Muscle layer of duodenum (tissue), 2 donors: ENCODE measurements at regions not wholly inside any gene's neighbourhood (a gene's known extent, or its start where the extent isn't known, plus 50 kb on each side); places are given as distances from the start of the nearest gene placed in this dataset.

Source experiments
- H3K27ac ChIP-seq: one replicate; pipeline ENCODE4 v1.7.0; 2013; ENCODE audit warnings: mild to moderate bottlenecking, low read length
- H3K27me3 ChIP-seq: one replicate; pipeline ENCODE4 v1.7.0; 2013; ENCODE audit warnings: low read depth, mild to moderate bottlenecking, control low read depth, low read length
- H3K36me3 ChIP-seq, 2 donors: one replicate each; pipeline ENCODE4 v1.7.0; 2013; ENCODE audit warnings: low read length in 2 of 2, control low read depth in 1 of 2, mild to moderate bottlenecking in 1 of 2; ENCODE audit not compliant: insufficient read depth in 2 of 2, control insufficient read depth in 1 of 2
- H3K4me1 ChIP-seq, 2 donors: one replicate each; pipeline ENCODE4 v1.7.0; 2013; ENCODE audit warnings: low read length in 2 of 2, mild to moderate bottlenecking in 2 of 2, control low read depth in 1 of 2, moderate library complexity in 1 of 2; ENCODE audit not compliant: insufficient read depth in 2 of 2, control insufficient read depth in 1 of 2
- H3K4me3 ChIP-seq, 2 donors: one replicate each; pipeline ENCODE4 v1.7.0; 2013; ENCODE audit warnings: low read length in 2 of 2, low read depth in 1 of 2, mild to moderate bottlenecking in 1 of 2
- H3K9me3 ChIP-seq, 2 donors: one replicate each; pipeline ENCODE4 v1.7.0; 2013; ENCODE audit warnings: low read length in 2 of 2, control low read depth in 1 of 2, mild to moderate bottlenecking in 1 of 2; ENCODE audit not compliant: control insufficient read depth in 1 of 2
- donor health status: healthy.

DNA sequence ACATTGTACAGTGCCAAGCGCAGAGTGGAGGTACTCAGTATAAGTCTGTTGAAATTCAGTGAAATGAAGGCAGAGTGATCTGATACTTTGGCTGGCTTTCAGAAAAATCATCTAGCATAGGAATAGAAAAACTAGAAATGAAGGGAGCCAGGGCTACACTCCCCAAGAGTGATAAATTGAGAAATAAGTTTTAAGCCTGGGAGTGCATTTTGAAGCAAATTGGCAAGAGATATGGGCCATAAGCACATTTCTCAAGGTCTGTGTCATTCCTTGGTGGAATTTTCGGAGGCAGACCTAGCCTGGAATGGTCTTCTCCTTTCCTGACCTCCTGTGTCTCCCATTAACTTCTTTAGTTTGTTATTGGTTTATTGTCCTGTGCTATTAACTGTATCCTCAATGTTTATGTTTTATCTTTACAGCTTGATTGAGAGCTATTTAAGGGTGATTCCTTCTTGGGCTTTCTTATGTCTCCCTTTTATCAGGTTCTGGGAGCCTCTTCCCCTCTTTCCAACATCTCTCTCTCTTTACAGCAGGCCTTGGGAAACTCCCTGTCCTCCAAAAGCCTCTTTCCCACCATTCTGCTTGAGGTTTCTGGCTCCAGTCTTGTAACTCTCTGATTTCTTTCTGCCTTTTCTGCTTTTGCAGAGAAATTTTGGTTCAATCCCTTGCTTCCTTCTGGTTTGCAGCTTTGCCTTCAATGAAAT, 649.5 kb downstream of the SLC4A3 start:
- Histone ChIP-seq H3K27me3 (no peaks in the 10 kb centered on the region), H3K36me3 (no peaks in the 10 kb centered on the region), H3K9me3 (no peaks in the 10 kb centered on the region), H3K27ac (no peak overlapping the region), H3K4me1 (peaks cover 0 to 7% of the 10 kb centered on the region in 2 donors), H3K4me3 (no peak overlapping the region)

DNA sequence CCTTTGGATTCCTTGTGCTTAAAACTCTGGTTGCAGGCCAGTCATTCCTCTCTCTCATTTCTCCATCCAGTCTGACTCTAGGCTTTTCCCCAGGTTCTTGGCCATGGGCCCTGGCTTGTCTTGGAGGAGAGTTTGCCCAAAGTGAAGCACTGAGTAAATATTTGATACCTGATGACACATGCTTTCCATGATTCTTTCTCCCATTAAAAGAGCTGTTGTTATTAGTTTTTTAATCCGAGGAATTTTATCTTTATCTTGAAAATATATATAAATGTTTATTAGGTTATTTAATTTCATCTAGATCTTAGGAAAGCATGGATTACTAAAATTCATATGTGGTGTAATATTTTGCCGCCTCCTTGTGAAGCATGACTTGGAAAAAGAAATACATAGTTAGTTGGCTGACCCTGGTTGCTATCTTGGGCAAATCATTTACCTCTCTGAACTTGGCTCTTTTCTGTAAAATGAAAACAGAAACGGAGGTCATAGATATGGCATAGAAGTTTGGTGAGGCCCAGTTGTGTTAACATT, 650.1 kb downstream of the SLC4A3 start:
- no peaks in the 10 kb centered on the region for H3K36me3 ChIP-seq
- H3K27me3 ChIP-seq, result no peaks in the 10 kb centered on the region
- H3K27ac ChIP-seq, result no peak overlapping the region
- no peak overlapping the region for H3K4me3 ChIP-seq
- H3K9me3 ChIP-seq, result no peaks in the 10 kb centered on the region
- peaks cover 0 to 7% of the 10 kb centered on the region in 2 donors for H3K4me1 ChIP-seq

DNA sequence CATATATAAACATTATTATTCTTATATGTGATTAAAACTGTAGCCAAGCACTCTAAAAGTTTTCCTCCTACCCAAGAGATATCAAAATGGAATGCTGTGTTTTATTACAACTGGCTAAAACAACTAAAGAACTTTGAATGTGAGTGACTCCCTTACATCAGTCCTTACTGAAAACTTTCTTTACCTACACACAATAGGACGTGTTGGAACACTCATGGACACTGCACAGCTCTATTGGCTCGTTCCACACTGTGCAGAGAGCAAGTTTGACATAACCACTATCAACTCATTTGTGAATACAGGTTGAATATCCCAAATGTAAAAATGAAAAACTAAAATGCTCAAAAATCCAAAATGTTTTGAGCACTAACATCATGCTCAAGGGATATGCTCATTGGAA, 650.6 kb downstream of the SLC4A3 start:
- Histone ChIP-seq H3K4me3 (no peak overlapping the region), H3K27ac (no peak overlapping the region)

DNA sequence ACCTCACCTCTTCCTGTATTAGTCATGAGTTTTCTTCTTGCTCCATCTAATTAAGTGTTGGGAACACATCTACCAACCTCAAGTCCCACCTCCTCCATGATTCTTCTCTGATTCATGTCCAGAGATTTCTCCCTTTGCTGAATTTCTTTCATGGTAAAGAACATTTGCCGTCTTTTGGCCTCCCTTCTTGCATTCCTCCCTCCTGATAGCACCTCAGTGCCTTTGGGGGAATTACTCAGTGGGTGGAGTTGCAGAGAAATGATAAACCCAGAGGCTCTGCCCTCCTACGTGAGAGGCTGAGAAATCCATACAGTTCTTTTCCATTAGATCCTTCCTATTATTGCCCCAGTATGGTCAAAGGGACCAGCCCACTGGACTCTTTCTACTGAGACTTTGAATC, 651.9 kb downstream of the SLC4A3 start:
- Histone ChIP-seq H3K27me3 (no peaks in the 10 kb centered on the region), H3K4me3 (no peak overlapping the region), H3K27ac (no peak overlapping the region), H3K36me3 (no peaks in the 10 kb centered on the region), H3K9me3 (no peaks in the 10 kb centered on the region), H3K4me1 (peaks cover 0 to 7% of the 10 kb centered on the region in 2 donors)

More for the DNA sequence above, 650.6 kb downstream of the SLC4A3 start:
- no peaks in the 10 kb centered on the region for H3K9me3 ChIP-seq
- peaks cover 0 to 7% of the 10 kb centered on the region in 2 donors for H3K4me1 ChIP-seq
- no peaks in the 10 kb centered on the region for H3K27me3 ChIP-seq
- no peaks in the 10 kb centered on the region for H3K36me3 ChIP-seq

DNA sequence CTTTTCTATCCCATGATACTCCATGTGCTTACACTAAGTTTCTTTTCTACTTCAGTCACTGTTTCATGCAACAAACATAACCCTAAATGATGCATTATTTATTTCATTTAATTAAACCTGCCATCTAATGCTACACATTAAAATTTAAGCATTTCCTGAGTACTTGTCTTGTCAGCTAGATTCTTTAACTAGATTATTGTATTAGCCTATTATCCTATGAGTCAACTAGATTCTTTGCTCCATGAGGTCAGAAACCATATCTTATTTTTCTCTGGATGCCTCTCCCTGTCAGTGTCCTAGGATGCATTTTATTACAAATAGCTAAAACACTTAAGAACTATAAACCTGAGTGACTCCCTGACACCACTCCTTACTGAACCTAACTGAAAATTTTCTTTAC, 652.4 kb downstream of the SLC4A3 start:
- Histone ChIP-seq H3K27ac (no peak overlapping the region), H3K4me1 (peaks cover 0 to 7% of the 10 kb centered on the region in 2 donors), H3K27me3 (no peaks in the 10 kb centered on the region), H3K9me3 (no peaks in the 10 kb centered on the region), H3K36me3 (no peaks in the 10 kb centered on the region), H3K4me3 (no peak overlapping the region)

DNA sequence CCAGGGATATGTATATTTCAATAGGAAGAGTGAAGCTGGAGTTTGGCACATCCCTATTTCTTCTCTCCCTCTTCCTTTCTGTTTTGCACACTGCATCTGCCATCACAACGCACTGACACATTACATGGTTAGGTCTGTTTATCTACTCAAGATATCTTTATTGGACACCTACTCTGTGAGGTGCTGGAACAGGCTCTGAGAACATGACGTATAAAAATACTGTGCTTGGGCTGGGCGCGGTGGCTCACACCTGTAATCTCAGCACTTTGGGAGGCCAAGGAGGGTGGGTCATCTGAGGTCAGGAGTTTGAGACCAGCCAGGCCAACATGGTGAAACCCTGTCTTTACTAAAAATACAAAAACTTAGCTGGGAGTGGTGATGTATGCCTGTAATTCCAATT, 653.3 kb downstream of the SLC4A3 start:
- Histone ChIP-seq H3K9me3 (no peaks in the 10 kb centered on the region), H3K27me3 (no peaks in the 10 kb centered on the region), H3K4me1 (peaks cover 0 to 7% of the 10 kb centered on the region in 2 donors), H3K36me3 (no peaks in the 10 kb centered on the region), H3K4me3 (no peak overlapping the region), H3K27ac (no peak overlapping the region)

DNA sequence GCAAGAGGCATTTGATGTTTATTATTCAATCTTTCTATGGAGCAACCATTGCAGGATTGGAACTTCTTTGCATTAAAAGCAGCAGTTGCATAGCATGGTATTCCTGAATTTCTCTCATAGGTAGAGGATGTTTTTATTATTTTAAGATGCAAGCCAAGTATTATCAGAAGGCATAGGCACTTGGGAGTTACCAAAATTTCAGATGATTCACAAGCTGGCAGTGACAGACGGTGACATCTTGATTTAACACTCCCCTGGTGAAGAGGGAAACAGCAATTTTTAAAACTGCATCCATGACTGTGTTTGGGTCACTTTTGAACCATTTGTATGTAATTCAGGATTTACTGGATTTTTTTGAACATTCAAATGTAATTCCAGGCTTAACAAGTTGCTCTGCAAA, 654.3 kb downstream of the SLC4A3 start:
- Histone ChIP-seq H3K27ac (no peak overlapping the region), H3K4me1 (peaks cover 0 to 6% of the 10 kb centered on the region in 2 donors), H3K36me3 (no peaks in the 10 kb centered on the region), H3K27me3 (no peaks in the 10 kb centered on the region), H3K4me3 (no peak overlapping the region), H3K9me3 (no peaks in the 10 kb centered on the region)

- Histone ChIP-seq H3K27me3 (no peaks in the 10 kb centered on the region), H3K36me3 (no peaks in the 10 kb centered on the region), H3K4me3 (no peak overlapping the region), H3K27ac (no peak overlapping the region), H3K9me3 (no peaks in the 10 kb centered on the region), H3K4me1 (peaks cover 0 to 1% of the 10 kb centered on the region in 2 donors)
These were observed 654.8 kb downstream of the SLC4A3 start for GRCh38 chr2:220282236-220282635.

GRCh38 chr2:220293966-220294365, 666.5 kb downstream of the SLC4A3 start:
- H3K27me3 ChIP-seq, result no peaks in the 10 kb centered on the region
- H3K27ac ChIP-seq, result no peak overlapping the region
- H3K36me3 ChIP-seq, result no peaks in the 10 kb centered on the region
- H3K9me3 ChIP-seq, result no peaks in the 10 kb centered on the region
- H3K4me1 ChIP-seq, result no peaks in the 10 kb centered on the region
- no peak overlapping the region for H3K4me3 ChIP-seq

- Histone ChIP-seq H3K4me3 (no peak overlapping the region), H3K36me3 (no peaks in the 10 kb centered on the region), H3K27ac (no peak overlapping the region), H3K4me1 (no peaks in the 10 kb centered on the region), H3K27me3 (no peaks in the 10 kb centered on the region), H3K9me3 (no peaks in the 10 kb centered on the region)
These were observed 668.7 kb downstream of the SLC4A3 start for GRCh38 chr2:220296174-220296573.

GRCh38 chr2:220297093-220297492, 669.7 kb downstream of the SLC4A3 start:
- no peaks in the 10 kb centered on the region for H3K9me3 ChIP-seq
- H3K27ac ChIP-seq, result no peak overlapping the region
- no peak overlapping the region for H3K4me3 ChIP-seq
- H3K36me3 ChIP-seq, result no peaks in the 10 kb centered on the region
- H3K4me1 ChIP-seq, result no peaks in the 10 kb centered on the region
- no peaks in the 10 kb centered on the region for H3K27me3 ChIP-seq

GRCh38 chr2:220300806-220301205, 673.4 kb downstream of the SLC4A3 start:
- H3K27me3 ChIP-seq, result no peaks in the 10 kb centered on the region
- no peak overlapping the region for H3K4me3 ChIP-seq
- no peaks in the 10 kb centered on the region for H3K36me3 ChIP-seq
- no peaks in the 10 kb centered on the region for H3K4me1 ChIP-seq
- H3K9me3 ChIP-seq, result no peaks in the 10 kb centered on the region
- no peak overlapping the region for H3K27ac ChIP-seq
